WERI-Rb-1 (cell line): ENCODE measurements at regions not wholly inside any gene's neighbourhood (a gene's known extent, or its start where the extent isn't known, plus 50 kb on each side); places are given as distances from the start of the nearest gene placed in this dataset.
"Not testable (repeated sequence)": the region's sequence is repeated elsewhere in the genome, so short reads cannot be mapped to it uniquely, and the experiment has no call there.

Experiments
- DNase-seq: peaks from one replicate; pipeline ENCODE4 v3.0.0-alpha.2; 2020
- H3K27ac ChIP-seq: fragments of 250-450 bp; sonication (Bioruptor Pico); 2 replicates; pipeline ENCODE4 v1.5.1; 2020; ENCODE audit warnings: mild to moderate bottlenecking, moderate library complexity
- H3K27me3 ChIP-seq: fragments of 250-450 bp; sonication (Bioruptor Pico); 2 replicates; pipeline ENCODE4 v1.5.1; 2021; ENCODE audit warnings: mild to moderate bottlenecking, low read depth, moderate library complexity; ENCODE audit not compliant: insufficient read depth, severe bottlenecking
- H3K36me3 ChIP-seq: fragments of 250-450 bp; sonication (Bioruptor Pico); 2 replicates; pipeline ENCODE4 v1.5.1; 2020; ENCODE audit warnings: mild to moderate bottlenecking, moderate library complexity
- H3K4me3 ChIP-seq: 2 replicates; pipeline ENCODE4 v1.5.1; 2011; ENCODE audit warnings: low read depth, mild to moderate bottlenecking, control low read depth, low read length
- H3K9me3 ChIP-seq: fragments of 250-450 bp; sonication (Bioruptor Pico); 2 replicates; pipeline ENCODE4 v1.5.1; 2021; ENCODE audit warnings: mild to moderate bottlenecking, moderate library complexity; ENCODE audit not compliant: severe bottlenecking
- CTCF ChIP-seq: IDR thresholded peaks from 2 replicates; pipeline ENCODE4 v1.5.1; 2011; ENCODE audit warnings: low read depth, mild to moderate bottlenecking, control low read depth, inconsistent platforms, low read length

GRCh38 chr1:244150665-244151064 lies 99.6 kb downstream of the ZBTB18 start:
- no peaks in the 10 kb centered on the region for H3K9me3 ChIP-seq
- TF ChIP-seq CTCF, result no peak
- no peak for DNase-seq
- no peaks in the 10 kb centered on the region for H3K27me3 ChIP-seq
- no peak overlapping the region for H3K27ac ChIP-seq
- H3K36me3 ChIP-seq, result no peaks in the 10 kb centered on the region
- no peak overlapping the region for H3K4me3 ChIP-seq

GRCh38 chr1:244151537-244151936 lies 100.5 kb downstream of the ZBTB18 start:
- Histone ChIP-seq H3K9me3 (no peaks in the 10 kb centered on the region), H3K4me3 (no peak overlapping the region), H3K27me3 (no peaks in the 10 kb centered on the region), H3K36me3 (no peaks in the 10 kb centered on the region), H3K27ac (no peak overlapping the region)
- no peak for DNase-seq
- no peak for TF ChIP-seq CTCF

- no peak overlapping the region for H3K27ac ChIP-seq
Measured at GRCh38 chr1:244154508-244154871, 103.4 kb downstream of the ZBTB18 start.

GRCh38 chr1:244154872-244155531 lies 103.9 kb downstream of the ZBTB18 start:
- no peak overlapping the region for H3K27ac ChIP-seq
- no peaks in the 10 kb centered on the region for H3K36me3 ChIP-seq
- H3K9me3 ChIP-seq, result no peaks in the 10 kb centered on the region
- H3K27me3 ChIP-seq, result no peaks in the 10 kb centered on the region
- no peak for DNase-seq
- TF ChIP-seq CTCF, result no peak
- H3K4me3 ChIP-seq, result no peak overlapping the region

More at GRCh38 chr1:244154508-244154871, 103.4 kb downstream of the ZBTB18 start:
- Histone ChIP-seq H3K9me3 (no peaks in the 10 kb centered on the region), H3K27me3 (no peaks in the 10 kb centered on the region), H3K36me3 (no peaks in the 10 kb centered on the region), H3K4me3 (no peak overlapping the region)
- TF ChIP-seq CTCF, result no peak
- no peak for DNase-seq

- H3K27me3 ChIP-seq, result no peaks in the 10 kb centered on the region
- no peak for TF ChIP-seq CTCF
- no peaks in the 10 kb centered on the region for H3K9me3 ChIP-seq
- H3K27ac ChIP-seq, result no peak overlapping the region
- H3K4me3 ChIP-seq, result no peak overlapping the region
- no peak for DNase-seq
- H3K36me3 ChIP-seq, result no peaks in the 10 kb centered on the region
Measured at GRCh38 chr1:244155661-244156060, 104.6 kb downstream of the ZBTB18 start.

- H3K27me3 ChIP-seq, DNase-seq, H3K36me3 ChIP-seq, H3K9me3 ChIP-seq, H3K4me3 ChIP-seq, H3K27ac ChIP-seq: not testable (repeated sequence)
Measured at GRCh38 chr1:244156617-244157016, 105.5 kb downstream of the ZBTB18 start.
